GM21423 (cell line): ENCODE measurements at regions not wholly inside any gene's neighbourhood (a gene's known extent, or its start where the extent isn't known, plus 50 kb on each side); places are given as distances from the start of the nearest gene placed in this dataset.

Source experiments
- ATAC-seq: cut with Tn5 transposase; IDR thresholded peaks from one replicate; pipeline ENCODE4 v1.9.1; 2021; ENCODE audit warnings: mild to moderate bottlenecking, moderate library complexity; ENCODE audit not compliant: unreplicated experiment

DNA sequence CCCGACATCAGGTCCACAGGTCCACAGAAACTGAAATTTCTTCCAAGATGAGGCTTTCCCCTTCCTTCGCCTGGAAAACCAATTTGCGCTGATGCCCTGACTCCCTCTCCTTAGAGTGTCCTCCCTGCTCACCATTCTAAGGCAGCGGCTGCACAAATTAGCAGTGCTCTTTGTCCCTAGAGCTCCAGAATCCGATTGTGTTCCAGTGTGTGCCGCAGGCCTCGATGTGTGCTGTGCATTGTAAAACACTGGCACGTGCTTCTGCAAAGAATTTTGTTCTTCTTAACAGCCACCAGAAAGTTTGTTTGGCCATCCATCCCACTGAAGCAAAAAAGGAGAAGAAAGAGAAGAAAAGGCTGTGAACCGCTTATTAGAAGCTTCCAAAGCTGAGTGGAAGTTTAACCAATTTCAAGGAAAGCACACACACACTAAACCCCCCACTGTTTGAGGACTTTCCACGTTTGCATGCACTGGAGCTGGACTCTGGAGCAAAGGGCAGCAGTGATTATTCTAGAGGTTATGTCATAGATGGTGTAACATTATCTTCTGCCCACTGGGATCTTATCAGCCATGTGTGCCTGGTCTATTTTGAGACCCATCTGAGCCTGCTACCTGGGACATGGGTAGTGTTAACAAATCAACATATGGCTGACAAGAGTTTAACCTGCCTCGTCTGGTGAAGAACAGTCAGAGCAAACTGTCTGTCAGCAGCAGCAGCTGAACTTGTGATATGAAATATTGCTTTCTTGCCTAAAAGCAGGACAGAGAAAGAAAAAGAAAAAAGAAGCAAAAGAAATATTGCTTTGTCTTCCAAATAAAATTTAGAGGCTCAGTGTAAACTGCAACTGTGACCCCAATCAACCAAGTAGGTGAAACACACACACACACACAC lies 64.9 kb upstream of the RREB1 start:
- ATAC-seq: no peak

- no peak for ATAC-seq
These were observed 62.4 kb upstream of the RREB1 start for GRCh38 chr6:7045331-7045730.

GRCh38 chr6:7045746-7046145 lies 62.0 kb upstream of the RREB1 start:
- ATAC-seq: no peak

DNA sequence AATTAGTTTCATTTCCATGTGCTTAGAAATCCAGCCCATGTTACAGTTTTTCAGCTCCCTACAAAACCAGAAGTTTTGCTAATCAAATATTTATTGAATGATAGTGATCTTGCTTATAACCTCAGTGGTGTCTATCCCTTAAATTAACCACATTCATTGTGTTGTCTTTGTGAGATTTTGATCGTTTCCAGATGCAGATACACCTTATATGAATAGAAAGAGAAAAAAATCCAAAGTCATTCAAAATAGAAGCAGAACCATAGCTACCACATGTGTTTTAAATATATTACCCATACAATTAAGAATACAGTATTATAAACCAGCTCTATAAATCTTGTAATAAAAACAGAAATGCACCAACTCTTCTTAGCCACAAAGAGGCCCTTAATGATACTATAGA lies 60.6 kb upstream of the RREB1 start:
- no peak for ATAC-seq

DNA sequence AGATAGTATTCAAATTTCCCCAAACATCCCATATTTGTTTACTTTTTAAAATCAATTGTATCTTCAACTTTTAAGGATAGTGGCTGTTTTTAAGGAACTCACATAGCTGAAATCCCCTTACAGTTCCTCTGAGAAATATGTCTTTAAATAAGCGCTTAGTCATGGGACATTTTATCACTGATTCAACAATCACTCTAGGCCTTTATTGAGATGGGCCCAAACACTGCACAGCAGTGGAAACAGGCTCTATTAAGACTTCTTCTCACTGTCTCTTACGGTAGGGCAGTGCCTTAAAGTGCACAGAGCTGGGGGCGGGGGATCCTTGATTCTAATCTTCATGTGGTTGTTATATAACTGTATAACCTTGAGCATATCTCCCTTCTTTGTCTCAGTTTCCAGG lies 59.8 kb upstream of the RREB1 start:
- no peak for ATAC-seq

DNA sequence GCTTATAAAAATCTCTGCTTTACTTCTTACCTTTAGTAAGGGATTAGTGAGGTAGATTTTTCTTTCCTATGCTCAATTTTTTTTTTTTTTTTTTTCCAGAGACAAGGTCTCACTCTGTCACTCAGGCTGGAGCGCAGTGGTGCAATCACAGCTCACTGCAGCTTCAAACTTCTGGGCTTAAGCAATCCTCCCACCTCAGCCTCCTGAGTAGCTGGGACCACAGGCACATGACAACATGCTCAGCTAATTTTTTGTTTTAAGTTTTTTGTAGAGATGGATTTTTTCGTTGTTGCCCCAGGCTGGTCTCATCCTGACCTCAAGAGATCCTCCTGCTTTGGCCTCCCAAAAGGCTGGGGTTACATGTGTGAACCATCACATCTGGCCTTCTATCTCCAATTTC lies 58.9 kb upstream of the RREB1 start:
- ATAC-seq: no peak

DNA sequence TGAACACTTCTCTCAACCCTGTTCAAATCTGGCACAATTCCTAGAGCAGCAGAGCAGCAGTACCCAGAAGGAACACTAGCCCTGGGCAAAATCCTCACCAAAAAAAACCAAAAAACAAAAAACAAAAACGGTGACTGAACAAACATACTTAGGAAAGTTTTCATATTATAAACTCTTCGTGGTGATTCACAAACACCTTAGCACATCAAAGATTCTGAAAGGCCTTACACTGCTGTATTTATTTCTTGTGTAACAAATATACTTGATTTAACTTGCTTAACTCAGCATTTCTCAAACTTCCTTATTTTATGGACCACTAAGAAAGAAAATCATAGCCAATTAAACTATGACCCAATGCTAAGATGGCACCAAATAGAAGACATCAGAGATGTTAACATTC lies 57.8 kb upstream of the RREB1 start:
- no peak for ATAC-seq

DNA sequence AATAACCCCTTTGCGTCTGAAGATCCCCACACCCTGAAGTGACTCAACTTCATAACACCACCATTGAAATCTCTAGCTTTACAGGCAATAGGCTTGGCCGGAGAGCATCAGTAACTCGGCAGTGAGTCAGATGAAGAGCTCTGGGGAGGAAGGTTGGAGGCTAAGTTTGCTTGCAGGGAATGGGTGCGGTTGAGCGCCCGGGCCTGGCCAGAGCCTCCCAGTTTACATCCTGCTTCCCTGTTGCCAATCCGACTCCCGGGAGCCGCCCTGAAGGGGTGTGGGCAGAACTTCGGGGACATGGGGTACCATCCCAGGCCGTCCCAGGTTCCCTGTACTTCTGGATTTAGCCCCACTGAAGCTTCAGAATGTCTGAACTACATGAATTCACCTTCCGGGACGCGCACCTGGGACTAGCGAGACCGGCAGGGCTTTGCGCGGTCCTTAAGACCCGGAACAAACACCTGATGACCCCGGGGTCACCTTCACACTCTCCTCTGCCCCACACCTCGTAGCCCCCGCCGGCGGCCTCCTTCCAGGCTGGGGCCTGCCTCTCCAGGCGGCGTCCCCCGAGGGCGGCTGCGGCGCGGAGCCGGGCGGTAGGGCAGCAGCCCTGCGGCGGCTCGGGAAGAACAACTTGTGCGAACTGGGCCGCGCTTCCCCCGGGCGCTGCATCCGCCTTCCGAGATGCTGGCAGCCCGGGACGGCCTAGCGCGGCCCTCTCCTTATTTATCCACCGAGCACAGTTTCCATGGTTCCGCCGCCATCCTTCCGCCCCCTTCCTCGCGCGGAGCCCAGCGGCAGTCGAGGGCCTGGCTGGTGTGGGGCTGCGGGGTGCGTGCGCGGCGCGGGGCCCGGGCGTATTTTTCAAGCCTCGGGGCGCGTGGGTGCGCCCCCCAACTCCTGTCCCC lies 56.6 kb upstream of the RREB1 start:
- ATAC-seq: no peak

DNA sequence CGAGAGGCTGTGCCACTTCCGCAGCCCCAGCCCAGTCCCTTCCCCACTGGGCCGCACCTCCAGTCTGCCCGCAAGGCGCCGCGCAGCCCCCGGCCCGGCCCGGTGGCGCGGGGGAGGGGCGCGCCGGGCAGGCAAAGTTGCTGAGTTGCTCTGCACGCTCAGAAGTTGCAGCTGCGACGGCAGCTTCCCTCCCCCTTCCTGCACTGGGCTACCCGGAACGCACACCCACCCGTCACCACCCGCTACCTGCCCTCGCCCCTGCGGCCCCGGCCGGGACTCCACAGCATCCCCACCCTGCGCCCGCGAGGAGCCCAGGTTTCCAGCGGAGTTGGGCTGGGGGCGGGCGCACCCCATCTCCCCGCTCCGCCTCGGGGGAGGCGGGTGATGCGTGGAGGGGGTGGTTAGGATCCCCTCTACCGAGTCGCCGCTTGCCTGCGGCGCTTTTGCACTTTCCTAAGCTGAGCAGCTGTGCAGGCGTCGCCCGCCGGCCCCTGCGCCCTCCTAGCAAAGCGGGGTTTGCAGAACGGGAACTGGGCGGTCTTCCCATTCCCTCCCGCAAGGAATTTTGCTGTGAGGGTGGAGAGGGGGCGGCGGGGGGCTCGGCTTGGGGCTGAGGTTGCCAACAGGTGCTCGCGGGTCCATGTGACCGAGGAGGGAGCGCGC lies 55.9 kb upstream of the RREB1 start:
- no peak for ATAC-seq

- no peak for ATAC-seq
These were observed 55.2 kb upstream of the RREB1 start for GRCh38 chr6:7052443-7053011.

DNA sequence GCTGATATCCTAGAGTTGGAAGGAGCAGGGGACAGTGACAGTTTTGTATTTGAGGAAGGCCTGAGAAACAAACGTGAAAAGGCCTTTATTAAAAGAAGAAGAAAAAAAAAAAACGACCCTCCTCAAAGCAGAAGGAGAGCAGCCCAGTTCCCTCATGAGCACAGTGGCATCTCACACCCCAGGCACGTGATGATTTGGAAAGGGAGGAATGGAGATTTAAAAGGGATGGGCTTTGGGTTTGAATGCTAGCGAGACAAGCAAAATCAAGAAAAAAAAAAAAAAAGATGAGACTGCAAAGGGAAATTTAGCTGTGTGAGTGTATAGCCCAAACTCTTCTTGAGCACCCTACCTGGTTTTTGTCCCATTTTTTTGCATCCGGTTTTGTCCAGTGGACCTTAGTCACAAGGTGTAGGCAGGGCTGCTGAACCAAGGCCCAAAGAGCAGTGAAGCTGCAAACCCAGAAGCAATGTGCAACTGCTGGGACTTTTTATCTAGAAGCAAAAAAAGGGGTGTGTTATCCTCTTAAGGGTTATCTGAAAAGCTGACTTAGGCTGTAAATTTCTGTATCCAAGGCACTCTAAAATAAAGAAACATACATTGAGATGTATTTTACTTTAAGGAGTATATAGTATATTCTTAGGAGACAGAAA lies 54.5 kb upstream of the RREB1 start:
- ATAC-seq: no peak
